ENCODE measurements at regions not wholly inside any gene's neighbourhood (a gene's known extent, or its start where the extent isn't known, plus 50 kb on each side); places are given as distances from the start of the nearest gene placed in this dataset.

GRCh38 chr1:245041058-245041698, 113.6 kb upstream of the KIF26B start:
- Mint-ChIP-seq H3K27ac (no peak overlapping the region), H3K4me3 (no peak overlapping the region), H3K9me3 (no peaks in the 10 kb centered on the region), H3K36me3 (ENCODE audit: low read depth) (no peaks in the 10 kb centered on the region), H3K27me3 (no peaks in the 10 kb centered on the region), H3K4me1 (peaks cover 8% of the 10 kb centered on the region)
- CTCF ChIA-PET = interaction anchor here (1.7 to 2.8 kb wide), 2 partner anchors 15 to 437 kb away, joined by 5 to 10 read pairs; no protein-coding TSS in a partner anchor
- POLR2A ChIA-PET = no interaction called here
- DNase-seq = no peak

- no peak for DNase-seq
- POLR2A ChIA-PET = no interaction called here
- H3K27me3 Mint-ChIP-seq = no peaks in the 10 kb centered on the region
Measured at GRCh38 chr1:245039196-245039595, 115.6 kb upstream of the KIF26B start.

GRCh38 chr1:245036102-245036501, 118.7 kb upstream of the KIF26B start:
- CTCF ChIA-PET = interaction anchor here (0.7 kb wide), 1 partner anchor 12 kb away, joined by 3 read pairs; no protein-coding TSS in a partner anchor
- POLR2A ChIA-PET = no interaction called here
- H3K4me3 Mint-ChIP-seq = no peak overlapping the region
- H3K4me1 Mint-ChIP-seq = no peaks in the 10 kb centered on the region
- no peak overlapping the region for H3K27ac Mint-ChIP-seq
- no peaks in the 10 kb centered on the region for H3K27me3 Mint-ChIP-seq
- no peak for DNase-seq
- no peaks in the 10 kb centered on the region for H3K36me3 Mint-ChIP-seq (ENCODE audit: low read depth)
- H3K9me3 Mint-ChIP-seq = no peaks in the 10 kb centered on the region

More at GRCh38 chr1:245039196-245039595, 115.6 kb upstream of the KIF26B start:
- H3K9me3 Mint-ChIP-seq = no peaks in the 10 kb centered on the region
- H3K27ac Mint-ChIP-seq = no peak overlapping the region
- H3K36me3 Mint-ChIP-seq (ENCODE audit: low read depth) = no peaks in the 10 kb centered on the region
- H3K4me3 Mint-ChIP-seq = no peak overlapping the region
- H3K4me1 Mint-ChIP-seq = peaks cover 4% of the 10 kb centered on the region
- CTCF ChIA-PET = interaction anchor here (0.6 kb wide), 1 partner anchor 238 kb away, joined by 3 read pairs; no protein-coding TSS in a partner anchor

GRCh38 chr1:245031041-245031440, 123.7 kb upstream of the KIF26B start:
- no peaks in the 10 kb centered on the region for H3K27me3 Mint-ChIP-seq
- H3K4me1 Mint-ChIP-seq = peaks cover 14% of the 10 kb centered on the region
- no peak overlapping the region for H3K27ac Mint-ChIP-seq
- no peak overlapping the region for H3K4me3 Mint-ChIP-seq
- DNase-seq = no peak
- no peaks in the 10 kb centered on the region for H3K36me3 Mint-ChIP-seq (ENCODE audit: low read depth)
- ChIA-PET CTCF (interaction anchor here (1.6 kb wide), 1 partner anchor 12 kb away, joined by 6 read pairs; no protein-coding TSS in a partner anchor), POLR2A (no interaction called here)
- no peaks in the 10 kb centered on the region for H3K9me3 Mint-ChIP-seq

GRCh38 chr1:245026247-245026646, 128.5 kb upstream of the KIF26B start:
- Mint-ChIP-seq H3K4me3 (no peak overlapping the region), H3K36me3 (ENCODE audit: low read depth) (no peaks in the 10 kb centered on the region), H3K27me3 (no peaks in the 10 kb centered on the region), H3K4me1 (peaks cover 14% of the 10 kb centered on the region), H3K9me3 (no peaks in the 10 kb centered on the region), H3K27ac (no peak overlapping the region)
- ChIA-PET CTCF (interaction anchor here (0.6 kb wide), 1 partner anchor 227 kb away, joined by 3 read pairs; no protein-coding TSS in a partner anchor), POLR2A (no interaction called here)
- no peak for DNase-seq

- POLR2A ChIA-PET = interaction anchor here (0.6 kb wide), 1 partner anchor 1434 kb away, joined by 4 read pairs; no protein-coding TSS in a partner anchor
- DNase-seq = no peak
Measured at GRCh38 chr1:245025525-245025924, 129.3 kb upstream of the KIF26B start.

GRCh38 chr1:245023222-245023621, 131.6 kb upstream of the KIF26B start:
- Mint-ChIP-seq H3K36me3 (ENCODE audit: low read depth) (no peaks in the 10 kb centered on the region), H3K27ac (no peak overlapping the region), H3K4me1 (peaks cover 4% of the 10 kb centered on the region), H3K4me3 (no peak overlapping the region), H3K27me3 (no peaks in the 10 kb centered on the region), H3K9me3 (no peaks in the 10 kb centered on the region)
- DNase-seq = no peak
- ChIA-PET CTCF (no interaction called here), POLR2A (no interaction called here)

More at GRCh38 chr1:245025525-245025924, 129.3 kb upstream of the KIF26B start:
- H3K9me3 Mint-ChIP-seq = no peaks in the 10 kb centered on the region
- peaks cover 11% of the 10 kb centered on the region for H3K4me1 Mint-ChIP-seq
- H3K27ac Mint-ChIP-seq = no peak overlapping the region
- H3K27me3 Mint-ChIP-seq = no peaks in the 10 kb centered on the region
- H3K4me3 Mint-ChIP-seq = no peak overlapping the region
- CTCF ChIA-PET = interaction anchor here (0.6 kb wide), 1 partner anchor 226 kb away, joined by 3 read pairs; no protein-coding TSS in a partner anchor
- no peaks in the 10 kb centered on the region for H3K36me3 Mint-ChIP-seq (ENCODE audit: low read depth)

- DNase-seq = no peak
- CTCF ChIA-PET = interaction anchor here (0.5 to 1.9 kb wide), 2 partner anchors 22 to 71 kb away, joined by 5 read pairs; no protein-coding TSS in a partner anchor
- POLR2A ChIA-PET = no interaction called here
- H3K27me3 Mint-ChIP-seq = no peaks in the 10 kb centered on the region
- peaks cover 9% of the 10 kb centered on the region for H3K4me1 Mint-ChIP-seq
- H3K27ac Mint-ChIP-seq = no peak overlapping the region
- H3K4me3 Mint-ChIP-seq = no peak overlapping the region
- H3K9me3 Mint-ChIP-seq = no peaks in the 10 kb centered on the region
- H3K36me3 Mint-ChIP-seq (ENCODE audit: low read depth) = no peaks in the 10 kb centered on the region
Measured at GRCh38 chr1:245019910-245020486, 134.8 kb upstream of the KIF26B start.

GRCh38 chr1:245016700-245017099, 138.1 kb upstream of the KIF26B start:
- no peak overlapping the region for H3K4me3 Mint-ChIP-seq
- no peaks in the 10 kb centered on the region for H3K36me3 Mint-ChIP-seq (ENCODE audit: low read depth)
- POLR2A ChIA-PET = no interaction called here
- no peak overlapping the region for H3K27ac Mint-ChIP-seq
- H3K9me3 Mint-ChIP-seq = no peaks in the 10 kb centered on the region
- H3K27me3 Mint-ChIP-seq = no peaks in the 10 kb centered on the region
- CTCF ChIA-PET = no interaction called here
- no peak for DNase-seq
- H3K4me1 Mint-ChIP-seq = peaks cover 9% of the 10 kb centered on the region

- no peak for DNase-seq
- CTCF ChIA-PET = no interaction called here
- POLR2A ChIA-PET = no interaction called here
- no peaks in the 10 kb centered on the region for H3K36me3 Mint-ChIP-seq (ENCODE audit: low read depth)
- H3K9me3 Mint-ChIP-seq = no peaks in the 10 kb centered on the region
- H3K27me3 Mint-ChIP-seq = no peaks in the 10 kb centered on the region
- H3K4me1 Mint-ChIP-seq = peaks cover 9% of the 10 kb centered on the region
- no peak overlapping the region for H3K27ac Mint-ChIP-seq
- H3K4me3 Mint-ChIP-seq = no peak overlapping the region
Measured at GRCh38 chr1:245015031-245015430, 139.8 kb upstream of the KIF26B start.

GRCh38 chr1:245014247-245015029, 140.3 kb upstream of the KIF26B start:
- no peak for DNase-seq
- Mint-ChIP-seq H3K4me1 (peaks cover 9% of the 10 kb centered on the region), H3K27ac (no peak overlapping the region), H3K36me3 (ENCODE audit: low read depth) (no peaks in the 10 kb centered on the region), H3K4me3 (no peak overlapping the region), H3K9me3 (no peaks in the 10 kb centered on the region), H3K27me3 (no peaks in the 10 kb centered on the region)
- CTCF ChIA-PET = interaction anchor here (0.7 kb wide), 1 partner anchor 280 kb away, joined by 4 read pairs; no protein-coding TSS in a partner anchor
- POLR2A ChIA-PET = no interaction called here

- Mint-ChIP-seq H3K4me3 (no peak overlapping the region), H3K27me3 (no peaks in the 10 kb centered on the region), H3K9me3 (no peaks in the 10 kb centered on the region), H3K36me3 (ENCODE audit: low read depth) (no peaks in the 10 kb centered on the region), H3K4me1 (no peaks in the 10 kb centered on the region), H3K27ac (no peak overlapping the region)
- ChIA-PET CTCF (interaction anchor here (0.8 kb wide), 1 partner anchor 28 kb away, joined by 3 read pairs; no protein-coding TSS in a partner anchor), POLR2A (no interaction called here)
- no peak for DNase-seq
Measured at GRCh38 chr1:245010018-245010614, 144.7 kb upstream of the KIF26B start.

All from activated CD4-positive, alpha-beta T cell treated with anti-CD3 and anti-CD28 coated beads, Interleukin-2, amount 10 ng/mL, durations not matched to agents 7 days and 5 days (primary cell).